H1 (cell line): ENCODE measurements at regions not wholly inside any gene's neighbourhood (a gene's known extent, or its start where the extent isn't known, plus 50 kb on each side); places are given as distances from the start of the nearest gene placed in this dataset.

Experiments used
- CTCF ChIA-PET: fragments of 300-600 bp; sonication (Branson Sonifier 250); formaldehyde crosslinking; loops from one replicate; lab custom pipeline; 2021; ENCODE audit not compliant: partially characterized antibody; lab: Charles Lee
- POLR2A ChIA-PET: fragments of 300-600 bp; sonication (Branson Sonifier 250); formaldehyde crosslinking; loops from one replicate; lab custom pipeline; 2021; ENCODE audit warnings: inconsistent platforms; ENCODE audit not compliant: partially characterized antibody; lab: Charles Lee
- DNase-seq, 2 experiments: peaks; one replicate each; pipeline versions ENCODE4 v3.0.0 to v3.0.0-alpha.2; 2010 to 2022; ENCODE audit warnings: low spot score in 2 of 2, low read depth in 1 of 2, mixed read lengths in 1 of 2
- FAIRE-seq: peaks from 2 replicates; lab custom pipeline; 2011; peaks lifted over from hg19 to GRCh38; lab: Jason Lieb, UNC
- H2AFZ ChIP-seq: 2 replicates; pipeline ENCODE4 v1.8.1; 2012; ENCODE audit warnings: low read length, inconsistent platforms
- H2AK5ac ChIP-seq: 2 replicates; pipeline ENCODE4 v1.6.1; 2013; ENCODE audit warnings: low read depth, low read length
- H2BK120ac ChIP-seq: replicated peaks from 2 replicates; pipeline ENCODE3; 2013; ENCODE audit warnings: low read depth, low read length, inconsistent platforms
- H2BK12ac ChIP-seq: 2 replicates; pipeline ENCODE4 v1.6.1; 2013; ENCODE audit warnings: low read depth, low read length
- H2BK15ac ChIP-seq: 2 replicates; pipeline ENCODE4 v1.6.1; 2013; ENCODE audit warnings: low read length
- H2BK20ac ChIP-seq: 2 replicates; pipeline ENCODE4 v1.6.1; 2013; ENCODE audit warnings: low read length
- H2BK5ac ChIP-seq: 2 replicates; pipeline ENCODE4 v1.6.1; 2013; ENCODE audit warnings: low read depth, low read length
- H3K14ac ChIP-seq: 2 replicates; pipeline ENCODE4 v1.6.1; 2013; ENCODE audit warnings: inconsistent platforms; ENCODE audit not compliant: insufficient read length
- H3K18ac ChIP-seq: 2 replicates; pipeline ENCODE4 v1.6.1; 2013; ENCODE audit warnings: low read length; ENCODE audit errors: extremely low read depth
- H3K23ac ChIP-seq: 2 replicates; pipeline ENCODE4 v1.6.1; 2013; ENCODE audit warnings: inconsistent platforms; ENCODE audit not compliant: insufficient read length
- H3K23me2 ChIP-seq: 2 replicates; pipeline ENCODE4 v1.6.1; 2013; ENCODE audit warnings: low read depth, low read length
- H3K27ac ChIP-seq: 2 replicates; pipeline ENCODE4 v1.6.1; 2011; ENCODE audit warnings: low read depth, low read length, inconsistent platforms
- H3K27me3 ChIP-seq, 4 experiments: replicated peaks in 1 of 4; 1 replicate in 1 of 4; 2 replicates in 3 of 4; pipeline versions ENCODE4 v1.6.1 to v1.8.1; 2011 to 2013; ENCODE audit warnings: low read length in 3 of 4, mild to moderate bottlenecking in 3 of 4, inconsistent platforms in 2 of 4, mixed read lengths in 2 of 4, moderate library complexity in 1 of 4; ENCODE audit not compliant: control insufficient read depth in 3 of 4, insufficient read depth in 3 of 4; ENCODE audit errors: extremely low read depth in 1 of 4
- H3K36me3 ChIP-seq, 4 experiments: 2 replicates each; pipeline versions ENCODE4 v1.6.1 to v1.8.1; 2011 to 2013; ENCODE audit warnings: mild to moderate bottlenecking in 4 of 4, low read length in 3 of 4, moderate library complexity in 2 of 4, control low read depth in 1 of 4, inconsistent platforms in 1 of 4; ENCODE audit not compliant: insufficient read depth in 4 of 4, control insufficient read depth in 2 of 4
- H3K4ac ChIP-seq: replicated peaks from 2 replicates; pipeline ENCODE3; 2013; ENCODE audit warnings: low read length, low read depth, mixed read lengths, inconsistent platforms; ENCODE audit not compliant: insufficient read length
- H3K4me1 ChIP-seq, 4 experiments: replicated peaks in 1 of 4; 1 replicate in 1 of 4; 2 replicates in 3 of 4; pipeline versions ENCODE4 v1.6.1 to v1.8.1; 2011 to 2013; ENCODE audit warnings: low read length in 3 of 4, inconsistent platforms in 2 of 4, mixed read lengths in 1 of 4; ENCODE audit not compliant: insufficient read depth in 4 of 4, control insufficient read depth in 3 of 4
- H3K4me2 ChIP-seq, 2 experiments: 2 replicates each; pipeline versions ENCODE4 v1.6.1 to v1.8.1; 2011 to 2013; ENCODE audit warnings: low read depth in 2 of 2, low read length in 2 of 2, control low read depth in 1 of 2, inconsistent platforms in 1 of 2, mild to moderate bottlenecking in 1 of 2; ENCODE audit not compliant: insufficient read depth in 1 of 2
- H3K4me3 ChIP-seq, 4 experiments: fragments of 200-600, 300-600 bp in 1 of 4; sonication (generic), shearing (Covaris generic), sonication (Bioruptor Twin) in 1 of 4; 2 replicates each; pipeline versions ENCODE4 v1.5.1 to v1.8.1; 2011 to 2016; ENCODE audit warnings: low read length in 4 of 4, low read depth in 3 of 4, control low read depth in 2 of 4, inconsistent platforms in 2 of 4, mild to moderate bottlenecking in 2 of 4, mixed read lengths in 1 of 4, moderate library complexity in 1 of 4; ENCODE audit not compliant: insufficient read depth in 2 of 4; ENCODE audit errors: extremely low read depth in 1 of 4
- H3K56ac ChIP-seq: replicated peaks from 2 replicates; pipeline ENCODE3; 2013; ENCODE audit warnings: low read depth, mild to moderate bottlenecking, mixed read lengths, low read length, inconsistent platforms; ENCODE audit not compliant: insufficient read length
- H3K79me1 ChIP-seq: 2 replicates; pipeline ENCODE4 v1.6.1; 2013; ENCODE audit warnings: low read depth, low read length, control low read depth
- H3K79me2 ChIP-seq, 2 experiments: 2 replicates each; pipeline versions ENCODE4 v1.6.1 to v1.8.1; 2012 to 2013; ENCODE audit warnings: low read length in 2 of 2, mild to moderate bottlenecking in 2 of 2, inconsistent platforms in 1 of 2; ENCODE audit not compliant: insufficient read depth in 2 of 2, control insufficient read depth in 1 of 2
- H3K9ac ChIP-seq, 4 experiments: replicated peaks in 1 of 4; 1 replicate in 1 of 4; 2 replicates in 3 of 4; pipeline versions ENCODE4 v1.6.1 to v1.8.1; 2011 to 2013; ENCODE audit warnings: low read depth in 3 of 4, low read length in 3 of 4, control low read depth in 2 of 4, mild to moderate bottlenecking in 2 of 4, moderate library complexity in 2 of 4, inconsistent platforms in 1 of 4; ENCODE audit errors: extremely low read depth in 1 of 4
- H3K9me3 ChIP-seq, 2 experiments: 2 replicates each; pipeline versions ENCODE4 v1.6.1 to v1.8.1; 2012 to 2013; ENCODE audit warnings: mild to moderate bottlenecking in 2 of 2, moderate library complexity in 2 of 2, control low read depth in 1 of 2, inconsistent platforms in 1 of 2, low read depth in 1 of 2, low read length in 1 of 2, mixed read lengths in 1 of 2; ENCODE audit not compliant: insufficient read depth in 2 of 2
- H4K20me1 ChIP-seq, 2 experiments: replicated peaks in 1 of 2; 2 replicates each; pipeline versions ENCODE3 to v1.8.1; 2011 to 2013; ENCODE audit warnings: inconsistent platforms in 2 of 2, low read length in 2 of 2, mild to moderate bottlenecking in 1 of 2; ENCODE audit not compliant: insufficient read depth in 2 of 2, control insufficient read depth in 1 of 2
- H4K5ac ChIP-seq: 2 replicates; pipeline ENCODE4 v1.6.1; 2013; ENCODE audit warnings: low read length, low read depth, mixed read lengths, inconsistent platforms; ENCODE audit not compliant: insufficient read length
- H4K8ac ChIP-seq: 2 replicates; pipeline ENCODE4 v1.8.0; 2013; ENCODE audit warnings: mild to moderate bottlenecking, moderate library complexity, low read length, inconsistent platforms; ENCODE audit not compliant: insufficient read depth; ENCODE audit errors: extremely low read depth
- H4K91ac ChIP-seq: replicated peaks from 2 replicates; pipeline ENCODE3; 2013; ENCODE audit warnings: low read length, mixed read lengths, inconsistent platforms; ENCODE audit not compliant: insufficient read length
- GABPA ChIP-seq: IDR thresholded peaks from 2 replicates; pipeline ENCODE4 v1.6.1; 2011; ENCODE audit warnings: mild to moderate bottlenecking, low read length, moderate library complexity, borderline replicate concordance; ENCODE audit not compliant: insufficient read depth
- POLR2AphosphoS5 ChIP-seq: IDR thresholded peaks from 2 replicates; pipeline ENCODE4 v1.6.1; 2011; ENCODE audit warnings: low read depth, low read length
- WGBS, 2 experiments: shearing (Covaris generic) in 1 of 2; methylation state at CpG; one replicate each; pipeline versions ENCODE4 v1.1.6 to v1.1.7; 2013 to 2015; ENCODE audit warnings: low lambda C conversion rate in 2 of 2, mixed read lengths in 2 of 2, inconsistent platforms in 1 of 2, low coverage in 1 of 2, missing lambda C conversion rate in 1 of 2; ENCODE audit not compliant: insufficient replicate concordance in 2 of 2, insufficient coverage in 1 of 2, insufficient read length in 1 of 2; ENCODE audit errors: extremely low coverage in 1 of 2, missing lambda C conversion rate in 1 of 2; 5-methylcytosine and 5-hydroxymethylcytosine counted together

- no peaks in the 10 kb centered on the region for H3K36me3 ChIP-seq
- no peak overlapping the region for H3K4ac ChIP-seq
- no peak overlapping the region for H3K23ac ChIP-seq
- H3K18ac ChIP-seq: 0 out of 2 replicates have a peak overlapping the region, but pooled peaks have one; percentile 27
- POLR2A ChIA-PET: no interaction called here
- DNase-seq: no peak
- TF ChIP-seq GABPA (no peak), POLR2AphosphoS5 (no peak)
- no peak overlapping the region for H4K91ac ChIP-seq
- no peak overlapping the region for H3K56ac ChIP-seq
- H3K14ac ChIP-seq: no peak overlapping the region
- no peaks in the 10 kb centered on the region for H3K27me3 ChIP-seq
- H3K4me3 ChIP-seq: no peak overlapping the region
- no peak overlapping the region for H3K4me2 ChIP-seq
- H2BK120ac ChIP-seq: no peak overlapping the region
- no peaks in the 10 kb centered on the region for H4K20me1 ChIP-seq
- no peak overlapping the region for H2BK15ac ChIP-seq
- H3K23me2 ChIP-seq: no peaks in the 10 kb centered on the region
- H2BK12ac ChIP-seq: peak overlapping the region; percentile 61
- no peaks in the 10 kb centered on the region for H3K9me3 ChIP-seq
- H2AK5ac ChIP-seq: peak overlapping the region; percentile 85; the same call in 1 of the 2 replicates
- H4K8ac ChIP-seq: no peak overlapping the region
- H3K4me1 ChIP-seq: peaks cover 0 to 11% (median 5%) of the 10 kb centered on the region in 4 experiments; a peak in 4 of 7 replicates
- H2BK5ac ChIP-seq: no peak overlapping the region; the same call in 1 of the 2 replicates
- H3K79me2 ChIP-seq: no peaks in the 10 kb centered on the region
- FAIRE-seq: no peak
- H2BK20ac ChIP-seq: no peak overlapping the region
- CTCF ChIA-PET: interaction anchor here (0.6 kb wide), 2 partner anchors 210 to 1864 kb away, joined by 3 read pairs; no protein-coding TSS in a partner anchor
- no peak overlapping the region for H4K5ac ChIP-seq
- H3K9ac ChIP-seq: no peak overlapping the region
- no peaks in the 10 kb centered on the region for H3K79me1 ChIP-seq
- no peak overlapping the region for H3K27ac ChIP-seq
- H2AFZ ChIP-seq: no peak overlapping the region
- WGBS, 2 experiments: 87% methylated on average over 7 of the region's 7 CpGs; no CpG with 5 or more reads in 1 of the 2 experiments
Measured at GRCh38 chr6:22883061-22883717, 313.8 kb downstream of the HDGFL1 start.
